HFFc6 (cell line): ENCODE measurements at regions not wholly inside any gene's neighbourhood (a gene's known extent, or its start where the extent isn't known, plus 50 kb on each side); places are given as distances from the start of the nearest gene placed in this dataset.
"Not testable (repeated sequence)": the region's sequence is repeated elsewhere in the genome, so short reads cannot be mapped to it uniquely, and the experiment has no call there.

Experiments
- DNase-seq: peaks from one replicate; pipeline ENCODE4 v3.0.0-alpha.2; 2018
- H3K27ac Mint-ChIP-seq: 2 replicates; pipeline ENCODE4 v1.8.0; 2020; ENCODE audit warnings: mild to moderate bottlenecking, mixed read lengths
- H3K27me3 Mint-ChIP-seq: 2 replicates; pipeline ENCODE4 v1.8.0; 2021; ENCODE audit warnings: mild to moderate bottlenecking, moderate library complexity, mixed read lengths; ENCODE audit not compliant: insufficient read depth
- H3K36me3 Mint-ChIP-seq: 2 replicates; pipeline ENCODE4 v1.8.0; 2021; ENCODE audit warnings: low read depth, mixed read lengths
- H3K4me1 Mint-ChIP-seq: 2 replicates; pipeline ENCODE4 v1.8.0; 2020; ENCODE audit warnings: low read depth, mixed read lengths
- H3K4me3 Mint-ChIP-seq: 2 replicates; pipeline ENCODE4 v1.8.0; 2020; ENCODE audit warnings: mild to moderate bottlenecking, moderate library complexity, mixed read lengths
- H3K9me3 Mint-ChIP-seq: 2 replicates; pipeline ENCODE4 v1.8.0; 2020; ENCODE audit warnings: mild to moderate bottlenecking, mixed read lengths
- CTCF ChIP-seq: fragments of 200-600 bp; sonication (generic); IDR thresholded peaks from 2 replicates; pipeline ENCODE4 v1.5.0; 2021; ENCODE audit warnings: antibody characterized with exemption, mild to moderate bottlenecking

- H3K9me3 Mint-ChIP-seq: not testable (repeated sequence)
- DNase-seq: peak; percentile 20
- peak; percentile 88 for TF ChIP-seq CTCF
These were observed 207.5 kb downstream of the LMLN start for GRCh38 chr3:198167339-198168039.

GRCh38 chr3:198170781-198171180, 210.8 kb downstream of the LMLN start:
- H3K27me3 Mint-ChIP-seq, H3K27ac Mint-ChIP-seq, H3K4me3 Mint-ChIP-seq, H3K9me3 Mint-ChIP-seq, H3K36me3 Mint-ChIP-seq, H3K4me1 Mint-ChIP-seq: not testable (repeated sequence)
- peak; percentile 25 for DNase-seq

More at GRCh38 chr3:198167339-198168039, 207.5 kb downstream of the LMLN start:
- H3K36me3 Mint-ChIP-seq, H3K4me3 Mint-ChIP-seq, H3K27ac Mint-ChIP-seq, H3K27me3 Mint-ChIP-seq, H3K4me1 Mint-ChIP-seq: not testable (repeated sequence)

- not testable (repeated sequence) for H3K27ac Mint-ChIP-seq, H3K4me3 Mint-ChIP-seq, H3K27me3 Mint-ChIP-seq, H3K36me3 Mint-ChIP-seq, H3K9me3 Mint-ChIP-seq, H3K4me1 Mint-ChIP-seq, DNase-seq
These were observed 213.1 kb downstream of the LMLN start for GRCh38 chr3:198173080-198173479.

GRCh38 chr3:198173929-198174574, 214.0 kb downstream of the LMLN start:
- H3K4me1 Mint-ChIP-seq, H3K27ac Mint-ChIP-seq, DNase-seq, H3K9me3 Mint-ChIP-seq, H3K4me3 Mint-ChIP-seq, H3K36me3 Mint-ChIP-seq, H3K27me3 Mint-ChIP-seq: not testable (repeated sequence)
